WTC11 (cell line): ENCODE measurements at regions not wholly inside any gene's neighbourhood (a gene's known extent, or its start where the extent isn't known, plus 50 kb on each side); places are given as distances from the start of the nearest gene placed in this dataset.

Experiments used
- ATAC-seq: fragments of 200-7000 bp; cut with Tn5 transposase; 2 replicates; pipeline ENCODE4 v1.10.0; 2021; ENCODE audit warnings: mild to moderate bottlenecking, moderate library complexity
- CTCF ChIA-PET: fragments of 300-600 bp; sonication (Branson Sonifier 250); formaldehyde crosslinking; loops from one replicate; lab custom pipeline; 2021; ENCODE audit warnings: antibody characterized with exemption; lab: Charles Lee
- POLR2A ChIA-PET: fragments of 350-600 bp; sonication (Branson Sonifier 250); formaldehyde crosslinking; loops from one replicate; lab custom pipeline; 2021; ENCODE audit warnings: antibody characterized with exemption; lab: Charles Lee
- DNase-seq: peaks from one replicate; pipeline ENCODE4 v3.0.0; 2021; ENCODE audit warnings: low spot score
- H3K27ac Mint-ChIP-seq: 2 replicates; pipeline ENCODE4 v1.8.0; 2021; ENCODE audit warnings: mixed read lengths
- H3K27me3 Mint-ChIP-seq: 2 replicates; pipeline ENCODE4 v1.8.0; 2021; ENCODE audit warnings: low read depth, mild to moderate bottlenecking, moderate library complexity, mixed read lengths
- H3K36me3 Mint-ChIP-seq: 2 replicates; pipeline ENCODE4 v1.8.0; 2021; ENCODE audit warnings: mixed read lengths
- H3K4me1 Mint-ChIP-seq: 2 replicates; pipeline ENCODE4 v1.8.0; 2022; ENCODE audit warnings: mixed read lengths
- H3K4me3 Mint-ChIP-seq: 2 replicates; pipeline ENCODE4 v1.8.0; 2021; ENCODE audit warnings: mild to moderate bottlenecking, moderate library complexity, mixed read lengths
- H3K9me3 Mint-ChIP-seq: 2 replicates; pipeline ENCODE4 v1.8.0; 2021; ENCODE audit warnings: mixed read lengths
- ATF2 ChIP-seq: sonication (generic); formaldehyde crosslinking; IDR thresholded peaks from 2 replicates; pipeline ENCODE4 v1.8.1; 2022; ENCODE audit warnings: low read depth, missing genetic modification reagents, borderline replicate concordance
- CDX4 ChIP-seq: fragments of 250-450 bp; sonication (Bioruptor Pico); IDR thresholded peaks from 2 replicates; pipeline ENCODE4 v1.9.0; 2021; ENCODE audit warnings: moderate library complexity, mild to moderate bottlenecking, inconsistent platforms, borderline replicate concordance
- FOXK1 ChIP-seq: sonication (generic); formaldehyde crosslinking; IDR thresholded peaks from 2 replicates; pipeline ENCODE4 v1.8.0; 2022; ENCODE audit warnings: mild to moderate bottlenecking, moderate library complexity, missing genetic modification reagents
- FOXP1 ChIP-seq: sonication (generic); formaldehyde crosslinking; IDR thresholded peaks from 2 replicates; pipeline ENCODE4 v1.8.0; 2022; ENCODE audit warnings: missing genetic modification reagents, mild to moderate bottlenecking, moderate library complexity, borderline replicate concordance
- MYBL2 ChIP-seq: sonication (generic); formaldehyde crosslinking; IDR thresholded peaks from 2 replicates; pipeline ENCODE4 v1.8.1; 2023; ENCODE audit warnings: mild to moderate bottlenecking, moderate library complexity, missing genetic modification reagents
- NFATC4 ChIP-seq: fragments of 250-450 bp; sonication (Bioruptor Pico); IDR thresholded peaks from 2 replicates; pipeline ENCODE4 v1.9.0; 2021; ENCODE audit warnings: mild to moderate bottlenecking
- NR1H2 ChIP-seq: sonication (generic); formaldehyde crosslinking; IDR thresholded peaks from 2 replicates; pipeline ENCODE4 v1.9.0; 2021; ENCODE audit warnings: mild to moderate bottlenecking, moderate library complexity, missing genetic modification reagents
- NR3C1 ChIP-seq: sonication (generic); formaldehyde crosslinking; conservative IDR thresholded peaks from 2 replicates; pipeline ENCODE4 v1.8.1; 2023; ENCODE audit warnings: low read depth, mild to moderate bottlenecking, missing genetic modification reagents
- SMAD3 ChIP-seq: sonication (generic); formaldehyde crosslinking; IDR thresholded peaks from 2 replicates; pipeline ENCODE4 v1.8.0; 2022; ENCODE audit warnings: missing genetic modification reagents, mild to moderate bottlenecking, borderline replicate concordance
- TCF7 ChIP-seq: sonication (generic); formaldehyde crosslinking; IDR thresholded peaks from 2 replicates; pipeline ENCODE4 v1.8.0; 2022; ENCODE audit warnings: mild to moderate bottlenecking, low read depth, missing genetic modification reagents, moderate library complexity
- TP53 ChIP-seq: sonication (generic); formaldehyde crosslinking; IDR thresholded peaks from 2 replicates; pipeline ENCODE4 v1.8.1; 2023; ENCODE audit warnings: mild to moderate bottlenecking, missing genetic modification reagents
- ZNF138 ChIP-seq: sonication (generic); formaldehyde crosslinking; conservative IDR thresholded peaks from 2 replicates; pipeline ENCODE4 v1.8.1; 2022; ENCODE audit warnings: mild to moderate bottlenecking, moderate library complexity, missing genetic modification reagents
- ZNF281 ChIP-seq: sonication (generic); formaldehyde crosslinking; IDR thresholded peaks from 2 replicates; pipeline ENCODE4 v1.8.0; 2023; ENCODE audit warnings: mild to moderate bottlenecking, missing genetic modification reagents
- ZSCAN18 ChIP-seq: fragments of 250-450 bp; sonication (Bioruptor Pico); IDR thresholded peaks from 2 replicates; pipeline ENCODE4 v2.1.2; 2022; ENCODE audit warnings: mild to moderate bottlenecking, moderate library complexity
- TF ChIP-seq, protein P1 (sequence below): sonication (generic); formaldehyde crosslinking; IDR thresholded peaks from 2 replicates; pipeline ENCODE4 v1.8.0; 2022; ENCODE audit warnings: missing genetic modification reagents
- TF ChIP-seq, protein P2 (sequence below): sonication (generic); formaldehyde crosslinking; IDR thresholded peaks from 2 replicates; pipeline ENCODE4 v1.8.1; 2023; ENCODE audit warnings: mild to moderate bottlenecking, missing genetic modification reagents

- Mint-ChIP-seq H3K4me1 (peaks cover 31% of the 10 kb centered on the region), H3K4me3 (no peak overlapping the region), H3K36me3 (peaks cover 7% of the 10 kb centered on the region), H3K27ac (no peak overlapping the region), H3K27me3 (peaks cover 45% of the 10 kb centered on the region), H3K9me3 (peaks cover 12% of the 10 kb centered on the region)
- ChIA-PET CTCF (no interaction called here), POLR2A (no interaction called here)
- TF ChIP-seq FOXP1 = no peak
- TF ChIP-seq ZNF281 (CRISPR knock-in tag) = no peak
- TF ChIP-seq NFATC4 = no peak
- no peak for TF ChIP-seq ATF2 (CRISPR knock-in tag)
- no peak for TF ChIP-seq TP53 (CRISPR knock-in tag)
- TF ChIP-seq MYBL2 = no peak
- no peak for TF ChIP-seq CDX4 (CRISPR knock-in tag)
- no peak for TF ChIP-seq ZNF138 (CRISPR knock-in tag)
- TF ChIP-seq FOXK1 (CRISPR knock-in tag) = no peak
- DNase-seq = no peak
- ATAC-seq = no peak
These were observed 350.2 kb upstream of the CDH4 start for GRCh38 chr20:60901831-60902230.

- Mint-ChIP-seq H3K36me3 (peaks cover 7% of the 10 kb centered on the region), H3K9me3 (peaks cover 12% of the 10 kb centered on the region), H3K27me3 (peaks cover 48% of the 10 kb centered on the region), H3K4me1 (peaks cover 16% of the 10 kb centered on the region), H3K27ac (no peak overlapping the region), H3K4me3 (no peak overlapping the region)
- no peak for ATAC-seq
- TF ChIP-seq, protein P1, sequence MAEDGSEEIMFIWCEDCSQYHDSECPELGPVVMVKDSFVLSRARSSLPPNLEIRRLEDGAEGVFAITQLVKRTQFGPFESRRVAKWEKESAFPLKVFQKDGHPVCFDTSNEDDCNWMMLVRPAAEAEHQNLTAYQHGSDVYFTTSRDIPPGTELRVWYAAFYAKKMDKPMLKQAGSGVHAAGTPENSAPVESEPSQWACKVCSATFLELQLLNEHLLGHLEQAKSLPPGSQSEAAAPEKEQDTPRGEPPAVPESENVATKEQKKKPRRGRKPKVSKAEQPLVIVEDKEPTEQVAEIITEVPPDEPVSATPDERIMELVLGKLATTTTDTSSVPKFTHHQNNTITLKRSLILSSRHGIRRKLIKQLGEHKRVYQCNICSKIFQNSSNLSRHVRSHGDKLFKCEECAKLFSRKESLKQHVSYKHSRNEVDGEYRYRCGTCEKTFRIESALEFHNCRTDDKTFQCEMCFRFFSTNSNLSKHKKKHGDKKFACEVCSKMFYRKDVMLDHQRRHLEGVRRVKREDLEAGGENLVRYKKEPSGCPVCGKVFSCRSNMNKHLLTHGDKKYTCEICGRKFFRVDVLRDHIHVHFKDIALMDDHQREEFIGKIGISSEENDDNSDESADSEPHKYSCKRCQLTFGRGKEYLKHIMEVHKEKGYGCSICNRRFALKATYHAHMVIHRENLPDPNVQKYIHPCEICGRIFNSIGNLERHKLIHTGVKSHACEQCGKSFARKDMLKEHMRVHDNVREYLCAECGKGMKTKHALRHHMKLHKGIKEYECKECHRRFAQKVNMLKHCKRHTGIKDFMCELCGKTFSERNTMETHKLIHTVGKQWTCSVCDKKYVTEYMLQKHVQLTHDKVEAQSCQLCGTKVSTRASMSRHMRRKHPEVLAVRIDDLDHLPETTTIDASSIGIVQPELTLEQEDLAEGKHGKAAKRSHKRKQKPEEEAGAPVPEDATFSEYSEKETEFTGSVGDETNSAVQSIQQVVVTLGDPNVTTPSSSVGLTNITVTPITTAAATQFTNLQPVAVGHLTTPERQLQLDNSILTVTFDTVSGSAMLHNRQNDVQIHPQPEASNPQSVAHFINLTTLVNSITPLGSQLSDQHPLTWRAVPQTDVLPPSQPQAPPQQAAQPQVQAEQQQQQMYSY = no peak
- TF ChIP-seq ZSCAN18 (CRISPR knock-in tag) (no peak), TCF7 (CRISPR knock-in tag) (no peak), TP53 (CRISPR knock-in tag) (no peak), NR3C1 (no peak), SMAD3 (CRISPR knock-in tag) (no peak), NR1H2 (no peak)
- TF ChIP-seq, protein P2, sequence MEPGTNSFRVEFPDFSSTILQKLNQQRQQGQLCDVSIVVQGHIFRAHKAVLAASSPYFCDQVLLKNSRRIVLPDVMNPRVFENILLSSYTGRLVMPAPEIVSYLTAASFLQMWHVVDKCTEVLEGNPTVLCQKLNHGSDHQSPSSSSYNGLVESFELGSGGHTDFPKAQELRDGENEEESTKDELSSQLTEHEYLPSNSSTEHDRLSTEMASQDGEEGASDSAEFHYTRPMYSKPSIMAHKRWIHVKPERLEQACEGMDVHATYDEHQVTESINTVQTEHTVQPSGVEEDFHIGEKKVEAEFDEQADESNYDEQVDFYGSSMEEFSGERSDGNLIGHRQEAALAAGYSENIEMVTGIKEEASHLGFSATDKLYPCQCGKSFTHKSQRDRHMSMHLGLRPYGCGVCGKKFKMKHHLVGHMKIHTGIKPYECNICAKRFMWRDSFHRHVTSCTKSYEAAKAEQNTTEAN (CRISPR knock-in tag) = no peak
- ChIA-PET POLR2A (interaction anchor here (0.6 kb wide), 1 partner anchor 1585 kb away, joined by 4 read pairs; no protein-coding TSS in a partner anchor), CTCF (interaction anchor here (0.6 kb wide), 1 partner anchor 501 kb away, joined by 3 read pairs; no protein-coding TSS in a partner anchor)
- DNase-seq = no peak
These were observed 348.6 kb upstream of the CDH4 start for GRCh38 chr20:60903325-60903971.
